ENCODE measurements at regions not wholly inside any gene's neighbourhood (a gene's known extent, or its start where the extent isn't known, plus 50 kb on each side); places are given as distances from the start of the nearest gene placed in this dataset.

GRCh38 chr5:106085136-106085535, 1585.6 kb downstream of the EFNA5 start:
- Histone ChIP-seq H3K4me3 (ENCODE audit: low read length in 3 of 3) (no peak overlapping the region), H3K4me1 (ENCODE audit: control insufficient read depth in 2 of 3, insufficient read depth in 2 of 3, low read depth in 1 of 3, low read length in 3 of 3) (no peaks in the 10 kb centered on the region), H3K9ac (ENCODE audit: low read length in 3 of 3) (no peak overlapping the region), H3K27ac (ENCODE audit: low read depth in 2 of 2, low read length in 2 of 2) (no peak overlapping the region), H3K27me3 (ENCODE audit: control insufficient read depth, insufficient read depth, low read length) (no peaks in the 10 kb centered on the region), H3K9me3 (ENCODE audit: control insufficient read depth in 2 of 3, insufficient read depth in 1 of 3, low read length in 3 of 3) (no peaks in the 10 kb centered on the region), H3K36me3 (ENCODE audit: control insufficient read depth in 2 of 3, insufficient read depth in 3 of 3, low read length in 3 of 3) (no peaks in the 10 kb centered on the region)
- DNase-seq, result no peak
- no peak for TF ChIP-seq CTCF (IDR thresholded peaks at IDR 0.05; ENCODE audit: borderline replicate concordance, extremely low read depth, insufficient read depth)
- no peak for FAIRE-seq
- intact Hi-C loops (cut with DNase I), result no loop called here

- Histone ChIP-seq H3K36me3 (ENCODE audit: control insufficient read depth in 2 of 3, insufficient read depth in 3 of 3, low read length in 3 of 3) (no peaks in the 10 kb centered on the region), H3K27me3 (ENCODE audit: control insufficient read depth, insufficient read depth, low read length) (no peaks in the 10 kb centered on the region), H3K4me1 (ENCODE audit: control insufficient read depth in 2 of 3, insufficient read depth in 2 of 3, low read depth in 1 of 3, low read length in 3 of 3) (no peaks in the 10 kb centered on the region), H3K9ac (ENCODE audit: low read length in 3 of 3) (no peak overlapping the region), H3K27ac (ENCODE audit: low read depth in 2 of 2, low read length in 2 of 2) (no peak overlapping the region), H3K9me3 (ENCODE audit: control insufficient read depth in 2 of 3, insufficient read depth in 1 of 3, low read length in 3 of 3) (no peaks in the 10 kb centered on the region), H3K4me3 (ENCODE audit: low read length in 3 of 3) (no peak overlapping the region)
- no peak for DNase-seq
- no peak for FAIRE-seq
- TF ChIP-seq CTCF (IDR thresholded peaks at IDR 0.05; ENCODE audit: borderline replicate concordance, extremely low read depth, insufficient read depth), result no peak
- intact Hi-C loops (cut with DNase I), result no loop called here
Measured at GRCh38 chr5:106080535-106080934, 1590.2 kb downstream of the EFNA5 start.

GRCh38 chr5:106076655-106077054, 1594.1 kb downstream of the EFNA5 start:
- FAIRE-seq, result no peak
- H3K27me3 ChIP-seq (ENCODE audit: control insufficient read depth, insufficient read depth, low read length), result no peaks in the 10 kb centered on the region
- no peak for TF ChIP-seq CTCF (IDR thresholded peaks at IDR 0.05; ENCODE audit: borderline replicate concordance, extremely low read depth, insufficient read depth)
- intact Hi-C loops (cut with DNase I), result no loop called here
- H3K36me3 ChIP-seq (ENCODE audit: control insufficient read depth in 2 of 3, insufficient read depth in 3 of 3, low read length in 3 of 3), result no peaks in the 10 kb centered on the region
- no peak overlapping the region for H3K4me3 ChIP-seq (ENCODE audit: low read length in 3 of 3)
- no peaks in the 10 kb centered on the region for H3K9me3 ChIP-seq (ENCODE audit: control insufficient read depth in 2 of 3, insufficient read depth in 1 of 3, low read length in 3 of 3)
- H3K4me1 ChIP-seq (ENCODE audit: control insufficient read depth in 2 of 3, insufficient read depth in 2 of 3, low read depth in 1 of 3, low read length in 3 of 3), result no peaks in the 10 kb centered on the region
- H3K9ac ChIP-seq (ENCODE audit: low read length in 3 of 3), result no peak overlapping the region
- H3K27ac ChIP-seq (ENCODE audit: low read depth in 2 of 2, low read length in 2 of 2), result no peak overlapping the region
- DNase-seq, result no peak

GRCh38 chr5:106072208-106072607, 1598.5 kb downstream of the EFNA5 start:
- FAIRE-seq (no peak), DNase-seq (no peak)
- Histone ChIP-seq H3K9ac (ENCODE audit: low read length in 3 of 3) (no peak overlapping the region), H3K4me3 (ENCODE audit: low read length in 3 of 3) (no peak overlapping the region), H3K36me3 (ENCODE audit: control insufficient read depth in 2 of 3, insufficient read depth in 3 of 3, low read length in 3 of 3) (no peaks in the 10 kb centered on the region), H3K27ac (ENCODE audit: low read depth in 2 of 2, low read length in 2 of 2) (no peak overlapping the region), H3K9me3 (ENCODE audit: control insufficient read depth in 2 of 3, insufficient read depth in 1 of 3, low read length in 3 of 3) (no peaks in the 10 kb centered on the region), H3K4me1 (ENCODE audit: control insufficient read depth in 2 of 3, insufficient read depth in 2 of 3, low read depth in 1 of 3, low read length in 3 of 3) (no peaks in the 10 kb centered on the region), H3K27me3 (ENCODE audit: control insufficient read depth, insufficient read depth, low read length) (no peaks in the 10 kb centered on the region)
- no peak for TF ChIP-seq CTCF (IDR thresholded peaks at IDR 0.05; ENCODE audit: borderline replicate concordance, extremely low read depth, insufficient read depth)
- intact Hi-C loops (cut with DNase I), result no loop called here
